Mesothelial cell of epicardium (in vitro differentiated cells): ENCODE measurements at regions not wholly inside any gene's neighbourhood (a gene's known extent, or its start where the extent isn't known, plus 50 kb on each side); places are given as distances from the start of the nearest gene placed in this dataset.
"Not testable (repeated sequence)": the region's sequence is repeated elsewhere in the genome, so short reads cannot be mapped to it uniquely, and the experiment has no call there.

Experiments
- DNase-seq, 2 experiments: peaks; one replicate each; pipeline ENCODE4 v3.0.0; 2021; ENCODE audit warnings: low spot score in 2 of 2; ENCODE audit not compliant: unreplicated experiment in 2 of 2
- H3K27ac Mint-ChIP-seq: 2 replicates; pipeline ENCODE4 v1.8.0; 2021; ENCODE audit warnings: mixed read lengths
- H3K27me3 Mint-ChIP-seq: 2 replicates; pipeline ENCODE4 v1.8.0; 2021; ENCODE audit warnings: low read depth, mixed read lengths
- H3K36me3 Mint-ChIP-seq: 2 replicates; pipeline ENCODE4 v1.8.0; 2021; ENCODE audit warnings: mixed read lengths
- H3K4me1 Mint-ChIP-seq: 2 replicates; pipeline ENCODE4 v1.8.0; 2021; ENCODE audit warnings: mixed read lengths
- H3K4me3 Mint-ChIP-seq: 2 replicates; pipeline ENCODE4 v1.8.0; 2021; ENCODE audit warnings: mild to moderate bottlenecking, moderate library complexity, mixed read lengths
- H3K9me3 Mint-ChIP-seq: 2 replicates; pipeline ENCODE4 v1.8.0; 2021; ENCODE audit warnings: mixed read lengths

DNA sequence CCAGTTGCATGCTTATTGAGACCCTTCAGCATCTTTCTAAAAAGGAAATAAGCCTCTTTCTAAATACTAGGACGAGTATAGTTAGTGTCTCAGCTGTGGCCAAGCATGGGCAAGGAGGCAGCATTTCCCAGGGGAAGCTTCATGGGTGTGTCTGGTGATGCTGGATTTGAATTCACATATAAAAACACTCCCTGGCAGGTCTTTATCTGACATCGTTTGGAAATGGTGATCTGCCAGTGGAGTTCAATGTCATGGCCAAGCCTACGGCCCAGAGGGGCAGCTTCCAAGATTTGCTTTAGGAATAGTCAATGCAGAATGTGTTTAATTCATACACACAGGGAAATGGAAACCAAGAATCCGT lies 94.7 kb downstream of the SRGAP2 start:
- H3K36me3 Mint-ChIP-seq, H3K4me3 Mint-ChIP-seq, DNase-seq, H3K9me3 Mint-ChIP-seq, H3K27me3 Mint-ChIP-seq, H3K4me1 Mint-ChIP-seq, H3K27ac Mint-ChIP-seq: not testable (repeated sequence)

DNA sequence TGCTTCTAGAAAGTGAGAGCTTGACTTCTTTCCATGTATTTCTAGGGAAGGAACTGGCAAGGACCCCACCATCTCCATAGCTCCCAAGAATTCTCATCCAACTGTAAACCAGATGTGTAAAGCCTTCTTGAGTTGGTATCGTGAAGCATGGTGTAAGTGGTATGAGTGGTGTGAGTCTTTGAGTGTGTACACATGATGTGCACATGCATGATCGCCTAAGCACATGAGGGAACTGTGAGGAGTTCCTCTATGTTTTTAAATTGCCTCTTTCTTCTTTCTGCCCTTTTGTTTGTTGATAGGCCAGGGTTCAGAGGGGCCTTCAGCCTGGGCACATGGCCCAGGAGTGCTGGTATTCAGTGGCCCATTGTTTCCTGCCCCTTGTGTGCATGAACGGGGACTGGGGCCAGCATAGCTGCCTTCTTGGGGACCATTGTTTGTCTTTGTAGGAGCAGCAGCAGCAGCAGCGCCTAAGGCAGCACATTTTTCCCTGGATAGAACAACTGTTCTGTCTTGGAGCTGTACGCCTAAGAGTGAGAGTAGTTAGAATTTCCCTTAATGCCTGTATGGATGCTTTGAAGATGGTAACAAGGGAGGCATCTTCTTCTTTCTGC lies 95.9 kb downstream of the SRGAP2 start:
- DNase-seq, H3K36me3 Mint-ChIP-seq, H3K27me3 Mint-ChIP-seq, H3K27ac Mint-ChIP-seq, H3K4me1 Mint-ChIP-seq, H3K4me3 Mint-ChIP-seq, H3K9me3 Mint-ChIP-seq: not testable (repeated sequence)

DNA sequence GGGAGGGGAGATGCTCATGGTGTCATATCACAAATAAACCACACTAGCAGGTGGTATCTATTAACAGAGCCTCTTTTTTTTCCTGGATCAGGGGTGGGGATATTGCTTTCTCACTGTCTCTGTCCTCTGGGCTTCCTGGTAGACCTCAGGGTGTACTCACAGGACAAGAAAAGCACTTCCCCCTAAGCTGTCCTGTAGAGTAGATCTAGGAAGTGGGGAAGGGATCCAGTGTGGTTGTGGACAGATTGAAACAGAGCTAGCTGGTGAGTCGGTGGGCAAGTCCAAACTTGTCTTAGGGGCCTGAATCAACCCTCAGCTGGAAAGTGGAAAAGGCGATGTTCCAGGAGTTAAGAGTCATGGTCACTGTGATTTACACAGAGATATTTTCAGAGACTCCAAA lies 96.6 kb downstream of the SRGAP2 start:
- H3K4me1 Mint-ChIP-seq, H3K36me3 Mint-ChIP-seq: not testable (repeated sequence)

DNA sequence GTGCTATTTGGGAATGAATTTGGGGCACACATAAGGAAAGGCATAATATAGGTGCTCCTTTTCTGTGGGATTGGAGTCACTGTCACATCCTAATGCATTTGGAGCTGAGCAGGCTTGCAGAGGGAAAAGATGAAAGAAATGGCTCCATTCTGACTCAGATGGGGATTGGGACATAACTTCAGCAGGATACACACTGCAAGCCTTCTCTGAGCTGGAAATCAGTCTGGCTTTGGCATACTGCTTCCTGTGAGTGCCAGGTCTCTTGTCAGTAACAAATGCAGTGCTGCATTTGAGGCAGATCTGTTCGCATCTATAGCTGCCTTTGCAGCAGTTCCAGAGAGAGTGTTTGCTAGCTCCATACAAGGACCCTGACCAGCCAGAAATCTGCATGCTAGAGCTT lies 98.7 kb downstream of the SRGAP2 start:
- H3K4me3 Mint-ChIP-seq, H3K36me3 Mint-ChIP-seq, H3K27ac Mint-ChIP-seq, H3K27me3 Mint-ChIP-seq, H3K4me1 Mint-ChIP-seq, DNase-seq, H3K9me3 Mint-ChIP-seq: not testable (repeated sequence)

More for the DNA sequence above, 96.6 kb downstream of the SRGAP2 start:
- H3K27me3 Mint-ChIP-seq, H3K9me3 Mint-ChIP-seq, H3K27ac Mint-ChIP-seq, H3K4me3 Mint-ChIP-seq, DNase-seq: not testable (repeated sequence)

DNA sequence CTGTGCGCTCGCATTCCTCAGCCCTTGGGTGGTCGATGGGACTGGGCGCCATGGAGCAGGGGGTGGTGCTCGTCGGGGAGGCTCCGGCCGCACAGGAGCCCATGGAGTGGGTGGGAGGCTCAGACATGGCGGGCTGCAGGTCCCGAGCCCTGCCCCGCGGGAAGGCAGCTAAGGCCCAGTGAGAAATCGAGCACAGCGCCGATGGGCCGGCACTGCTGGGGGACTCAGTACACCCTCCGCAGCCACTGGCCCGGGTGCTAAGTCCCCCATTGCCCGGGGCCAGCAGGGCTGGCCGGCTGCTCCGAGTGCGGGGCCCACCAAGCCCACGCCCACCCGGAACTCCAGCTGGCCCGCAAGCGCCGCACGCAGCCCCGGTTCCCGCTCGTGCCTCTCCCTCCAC lies 104.1 kb downstream of the SRGAP2 start:
- H3K4me3 Mint-ChIP-seq, H3K27ac Mint-ChIP-seq, H3K36me3 Mint-ChIP-seq, H3K9me3 Mint-ChIP-seq, H3K4me1 Mint-ChIP-seq, DNase-seq, H3K27me3 Mint-ChIP-seq: not testable (repeated sequence)

DNA sequence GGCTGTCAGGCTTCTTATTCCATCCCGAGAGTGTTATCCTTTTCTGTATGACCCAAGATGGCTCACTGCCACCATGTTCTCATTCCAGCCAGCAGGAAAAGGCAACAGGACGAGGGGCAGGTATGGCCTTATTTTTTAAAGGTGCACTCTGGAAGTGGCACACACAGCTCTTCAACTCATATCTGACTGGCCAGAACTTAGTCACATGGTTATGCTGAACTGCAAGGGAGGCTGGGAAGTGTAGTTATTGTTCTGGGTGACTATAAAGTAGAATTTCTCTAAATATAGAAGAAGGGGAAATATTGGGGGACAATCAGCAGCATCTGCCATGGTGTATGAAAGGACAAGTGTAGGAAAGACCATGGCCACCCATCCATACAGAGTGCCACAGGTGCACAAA lies 107.6 kb downstream of the SRGAP2 start:
- H3K4me3 Mint-ChIP-seq, H3K27ac Mint-ChIP-seq, DNase-seq, H3K9me3 Mint-ChIP-seq, H3K27me3 Mint-ChIP-seq, H3K4me1 Mint-ChIP-seq, H3K36me3 Mint-ChIP-seq: not testable (repeated sequence)

DNA sequence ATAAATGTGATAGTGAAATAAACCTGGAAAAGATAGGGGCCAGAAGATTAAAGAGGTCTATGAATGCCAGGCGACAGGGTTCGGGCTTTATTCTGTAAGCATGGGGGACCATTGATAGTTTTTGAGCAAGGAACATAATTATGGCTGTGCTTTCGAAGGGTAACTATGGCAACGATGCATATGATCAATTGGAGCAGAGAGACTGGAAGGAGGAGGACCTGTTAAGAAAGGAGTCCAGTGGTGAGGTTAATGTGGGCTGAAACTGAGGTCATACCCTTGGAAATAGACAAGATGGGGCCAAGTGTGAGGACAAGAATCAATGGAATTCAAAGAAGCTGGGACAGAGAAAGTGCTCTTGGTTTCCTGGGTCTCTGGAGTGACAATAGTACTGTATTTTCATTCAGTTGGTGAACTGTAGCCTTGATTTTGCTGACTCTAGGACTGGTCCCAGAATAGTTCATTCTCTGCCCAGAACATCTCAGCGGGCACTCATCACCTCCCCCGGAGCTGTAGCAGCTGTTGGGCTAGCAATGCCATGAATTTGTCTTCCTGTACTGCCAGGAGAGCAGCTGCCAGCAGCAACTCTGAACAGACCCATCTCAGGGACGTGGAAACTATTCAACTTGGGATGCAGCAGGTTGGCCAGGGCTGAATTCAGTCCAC lies 108.4 kb downstream of the SRGAP2 start:
- not testable (repeated sequence) for H3K27ac Mint-ChIP-seq, H3K9me3 Mint-ChIP-seq, H3K4me1 Mint-ChIP-seq, H3K36me3 Mint-ChIP-seq, DNase-seq, H3K4me3 Mint-ChIP-seq, H3K27me3 Mint-ChIP-seq

DNA sequence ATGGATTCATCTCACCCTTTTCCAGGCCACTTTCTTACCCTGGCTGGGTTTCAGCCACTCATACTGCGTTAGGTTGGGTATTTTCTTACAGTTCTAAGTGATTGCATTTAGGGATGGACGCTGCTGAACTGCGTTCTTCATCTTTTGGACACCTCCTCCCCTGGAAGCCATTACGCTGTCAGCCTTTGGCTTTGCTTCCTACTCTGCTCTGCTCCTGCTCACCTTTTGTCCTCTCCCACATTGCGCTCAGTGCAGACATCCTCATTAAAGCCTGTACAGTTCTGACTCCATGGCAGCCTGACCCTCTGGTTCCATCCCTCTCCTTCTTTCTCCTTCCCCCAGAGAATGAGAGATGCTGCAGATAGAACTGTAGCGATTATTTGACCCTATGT lies 108.9 kb downstream of the SRGAP2 start:
- H3K36me3 Mint-ChIP-seq, H3K4me3 Mint-ChIP-seq, H3K27ac Mint-ChIP-seq, H3K4me1 Mint-ChIP-seq, H3K27me3 Mint-ChIP-seq, H3K9me3 Mint-ChIP-seq, DNase-seq: not testable (repeated sequence)

DNA sequence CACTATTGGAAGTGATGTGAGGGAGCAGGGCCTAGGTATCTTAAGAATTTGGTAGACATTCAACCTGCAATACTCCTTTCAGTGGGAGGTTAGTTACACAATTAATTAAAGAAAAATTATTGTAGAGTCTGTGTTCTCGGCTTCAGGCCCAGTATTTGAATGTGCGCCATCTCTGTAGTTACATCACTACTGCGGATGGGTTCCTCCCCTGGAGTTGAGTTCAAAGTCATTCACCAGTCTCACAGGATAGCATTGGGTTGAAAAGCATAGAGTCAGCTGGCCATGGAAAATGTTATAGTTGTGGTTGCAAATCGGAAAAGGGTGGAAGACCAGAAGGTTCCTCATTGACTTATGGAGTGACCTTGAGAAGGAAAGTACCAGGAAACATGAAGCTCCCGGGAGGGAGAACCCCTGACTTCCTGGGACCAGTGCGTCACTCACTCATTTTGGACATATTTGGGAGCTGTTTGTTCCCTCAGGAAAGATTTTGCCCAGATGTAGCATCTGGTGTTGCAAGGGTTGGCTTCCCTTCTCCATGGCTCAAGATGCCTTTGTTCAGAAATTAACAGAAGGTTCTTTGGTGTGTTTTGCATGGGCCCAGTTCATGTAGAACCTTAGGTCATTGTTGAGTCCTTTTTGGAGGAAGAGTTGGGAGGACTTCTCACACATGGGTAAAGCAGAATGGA lies 111.8 kb downstream of the SRGAP2 start:
- DNase-seq, H3K4me1 Mint-ChIP-seq, H3K27ac Mint-ChIP-seq, H3K9me3 Mint-ChIP-seq, H3K36me3 Mint-ChIP-seq, H3K27me3 Mint-ChIP-seq, H3K4me3 Mint-ChIP-seq: not testable (repeated sequence)

DNA sequence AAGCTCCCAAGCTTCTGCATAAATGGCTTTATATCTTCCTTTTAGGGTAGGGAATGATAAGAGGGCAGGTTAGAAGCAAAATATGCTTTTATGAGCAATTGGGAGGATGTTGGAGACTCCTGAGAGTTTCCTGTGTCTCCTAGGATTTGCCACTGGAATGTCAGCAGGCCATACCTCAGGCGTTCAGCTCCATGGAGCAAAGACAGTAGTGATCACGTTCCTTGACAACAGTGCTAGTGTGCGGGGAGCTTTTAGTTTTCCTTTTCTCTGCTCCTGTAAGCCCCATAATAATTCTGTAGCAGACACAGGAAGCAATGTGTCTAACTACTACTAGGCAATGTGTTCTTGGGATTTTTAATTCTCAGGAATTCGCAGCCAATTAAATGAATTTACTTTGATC lies 113.6 kb downstream of the SRGAP2 start:
- not testable (repeated sequence) for H3K4me1 Mint-ChIP-seq, H3K36me3 Mint-ChIP-seq, DNase-seq, H3K27ac Mint-ChIP-seq, H3K9me3 Mint-ChIP-seq, H3K4me3 Mint-ChIP-seq, H3K27me3 Mint-ChIP-seq

DNA sequence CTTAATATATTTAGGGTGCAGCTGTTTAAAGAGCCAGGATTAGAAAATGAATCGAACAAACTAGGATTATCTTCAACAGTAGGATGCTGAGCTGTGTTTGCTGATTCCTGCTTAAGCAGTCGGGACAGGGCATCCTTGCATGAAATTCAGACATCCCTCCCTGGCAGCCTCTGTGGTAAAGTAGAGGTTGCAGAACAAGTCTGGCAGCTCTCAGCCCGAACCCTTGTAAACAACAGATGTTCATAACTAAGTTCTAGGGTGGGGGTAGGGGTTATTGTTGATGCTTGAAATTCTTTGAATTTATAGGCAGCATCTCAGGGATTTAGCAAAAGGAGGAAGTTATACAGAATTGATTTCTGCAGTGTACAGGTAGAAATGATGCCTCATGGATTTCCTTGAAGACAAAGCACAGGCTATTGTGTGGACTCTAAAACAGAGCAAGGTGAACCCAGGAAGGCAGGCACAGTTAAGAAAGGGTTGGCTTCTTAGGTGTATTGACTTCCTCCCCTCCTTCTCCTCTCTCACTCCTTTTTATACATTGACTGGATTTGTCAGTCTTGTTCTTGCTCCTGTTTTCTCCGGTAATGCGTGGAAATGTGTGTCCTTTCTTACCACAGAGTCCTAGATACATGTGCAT lies 114.7 kb downstream of the SRGAP2 start:
- not testable (repeated sequence) for H3K27me3 Mint-ChIP-seq, DNase-seq, H3K36me3 Mint-ChIP-seq, H3K9me3 Mint-ChIP-seq, H3K4me1 Mint-ChIP-seq, H3K4me3 Mint-ChIP-seq, H3K27ac Mint-ChIP-seq

DNA sequence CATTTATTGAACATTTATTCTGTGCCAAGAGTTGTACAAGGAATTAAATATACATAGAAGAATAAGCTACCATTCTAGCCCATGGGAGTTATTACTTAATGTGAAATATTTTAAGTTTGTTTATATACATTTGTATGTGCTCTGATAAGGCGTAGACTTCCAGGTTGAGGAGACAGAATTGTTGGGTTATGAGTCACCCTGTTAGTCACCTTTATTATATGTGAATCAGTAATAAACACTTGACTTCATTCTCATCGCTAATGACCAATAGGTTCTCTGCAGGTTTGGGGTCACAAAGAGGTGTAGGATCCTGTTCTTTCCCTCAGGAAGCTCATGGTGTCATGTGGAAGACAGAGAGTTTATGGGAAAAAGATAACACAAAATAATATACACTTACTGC lies 116.9 kb downstream of the SRGAP2 start:
- H3K4me3 Mint-ChIP-seq, H3K27me3 Mint-ChIP-seq, H3K36me3 Mint-ChIP-seq, H3K27ac Mint-ChIP-seq, H3K9me3 Mint-ChIP-seq, DNase-seq, H3K4me1 Mint-ChIP-seq: not testable (repeated sequence)

DNA sequence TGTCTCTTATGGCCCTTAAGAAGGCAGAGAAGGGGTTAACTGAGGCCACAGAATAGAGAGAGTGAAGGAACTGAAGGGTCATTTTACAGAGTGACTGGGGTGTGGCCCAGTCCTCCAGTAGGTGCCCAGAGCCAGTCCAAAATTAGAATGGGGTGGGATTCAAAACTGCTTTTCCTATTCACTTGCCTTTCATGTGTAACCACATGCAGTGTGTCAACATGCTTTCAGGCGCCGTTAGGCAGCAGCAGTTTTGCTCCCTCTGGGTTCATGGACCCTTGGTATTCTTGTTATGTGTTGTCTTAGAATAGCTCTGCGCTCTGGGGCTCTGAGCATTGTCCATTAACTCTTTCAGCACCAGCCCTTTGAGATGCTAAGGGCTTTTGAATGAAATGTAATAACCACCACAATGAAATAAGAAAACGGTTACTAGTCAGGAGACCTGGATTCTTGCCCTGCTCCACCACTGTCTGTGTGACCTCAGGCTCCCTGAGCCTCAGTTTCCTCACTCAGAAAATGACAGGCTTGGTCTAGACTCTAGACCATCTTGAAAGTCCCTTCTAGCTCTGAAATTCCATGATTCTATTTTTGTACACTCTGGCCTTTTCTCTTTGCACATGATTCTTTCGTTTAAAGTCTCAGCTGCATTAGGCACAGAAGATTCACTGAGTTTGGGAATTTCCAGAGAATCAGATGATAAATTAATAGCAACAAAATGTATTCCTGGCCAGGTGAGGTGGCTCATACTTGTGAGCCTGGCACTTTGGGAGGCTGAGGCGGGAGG lies 123.0 kb downstream of the SRGAP2 start:
- not testable (repeated sequence) for H3K4me1 Mint-ChIP-seq, H3K36me3 Mint-ChIP-seq, H3K27ac Mint-ChIP-seq, H3K9me3 Mint-ChIP-seq, DNase-seq, H3K4me3 Mint-ChIP-seq, H3K27me3 Mint-ChIP-seq

DNA sequence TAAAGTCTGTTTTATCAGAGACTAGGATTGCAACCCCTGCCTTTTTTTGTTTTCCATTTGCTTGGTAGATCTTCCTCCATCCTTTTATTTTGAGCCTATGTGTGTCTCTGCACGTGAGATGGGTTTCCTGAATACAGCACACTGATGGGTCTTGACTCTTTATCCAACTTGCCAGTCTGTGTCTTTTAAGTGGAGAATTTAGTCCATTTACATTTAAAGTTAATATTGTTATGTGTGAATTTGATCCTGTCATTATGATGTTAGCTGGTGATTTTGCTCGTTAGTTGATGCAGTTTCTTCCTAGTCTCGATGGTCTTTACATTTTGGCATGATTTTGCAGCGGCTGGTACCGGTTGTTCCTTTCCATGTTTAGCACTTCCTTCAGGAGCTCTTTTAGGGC lies 128.3 kb downstream of the SRGAP2 start:
- DNase-seq, H3K9me3 Mint-ChIP-seq, H3K27me3 Mint-ChIP-seq, H3K27ac Mint-ChIP-seq, H3K4me3 Mint-ChIP-seq, H3K4me1 Mint-ChIP-seq, H3K36me3 Mint-ChIP-seq: not testable (repeated sequence)
